Calu3 (cell line): ENCODE measurements at regions not wholly inside any gene's neighbourhood (a gene's known extent, or its start where the extent isn't known, plus 50 kb on each side); places are given as distances from the start of the nearest gene placed in this dataset.

Source experiments
- BruUV-seq: library from RNA; stranded (reverse); fragments of 400-500 nt; replicated peaks from 2 replicates; lab custom pipeline; 2021; lab: Mats Ljungman, UMichigan
- CTCF ChIA-PET: fragments of 300-600 bp; sonication (Branson Sonifier 250); formaldehyde crosslinking; loops from one replicate; lab custom pipeline; 2022; ENCODE audit warnings: antibody characterized with exemption; lab: Charles Lee
- DNase-seq: peaks from one replicate; pipeline ENCODE4 v3.0.0; 2022
- H3K27ac Mint-ChIP-seq: one replicate; pipeline ENCODE4 v1.8.0; 2022; ENCODE audit warnings: mixed read lengths; ENCODE audit not compliant: unreplicated experiment
- H3K27me3 Mint-ChIP-seq: one replicate; pipeline ENCODE4 v1.8.0; 2022; ENCODE audit warnings: mixed read lengths; ENCODE audit not compliant: unreplicated experiment
- H3K36me3 Mint-ChIP-seq: one replicate; pipeline ENCODE4 v1.8.0; 2022; ENCODE audit warnings: mild to moderate bottlenecking, moderate library complexity, mixed read lengths; ENCODE audit not compliant: insufficient read depth, unreplicated experiment
- H3K4me1 Mint-ChIP-seq: one replicate; pipeline ENCODE4 v1.8.0; 2022; ENCODE audit warnings: mild to moderate bottlenecking, low read depth, mixed read lengths; ENCODE audit not compliant: unreplicated experiment
- H3K4me3 Mint-ChIP-seq: one replicate; pipeline ENCODE4 v1.8.0; 2022; ENCODE audit warnings: mild to moderate bottlenecking, low read depth, moderate library complexity, mixed read lengths; ENCODE audit not compliant: unreplicated experiment
- H3K9me3 Mint-ChIP-seq: one replicate; pipeline ENCODE4 v1.8.0; 2022; ENCODE audit warnings: low read depth, mixed read lengths; ENCODE audit not compliant: unreplicated experiment
- intact Hi-C: fragments of 100-400 bp; cut with micrococcal nuclease; formaldehyde crosslinking; loops from one replicate; pipeline ENCODE4 v1.10.0; 2022; ENCODE audit not compliant: unreplicated experiment
- TF ChIP-seq, protein P1 (sequence below): fragments of 200-600 bp; IDR thresholded peaks from one replicate; pipeline ENCODE4 v1.8.0; 2022; ENCODE audit warnings: antibody characterized with exemption; ENCODE audit not compliant: unreplicated experiment

DNA sequence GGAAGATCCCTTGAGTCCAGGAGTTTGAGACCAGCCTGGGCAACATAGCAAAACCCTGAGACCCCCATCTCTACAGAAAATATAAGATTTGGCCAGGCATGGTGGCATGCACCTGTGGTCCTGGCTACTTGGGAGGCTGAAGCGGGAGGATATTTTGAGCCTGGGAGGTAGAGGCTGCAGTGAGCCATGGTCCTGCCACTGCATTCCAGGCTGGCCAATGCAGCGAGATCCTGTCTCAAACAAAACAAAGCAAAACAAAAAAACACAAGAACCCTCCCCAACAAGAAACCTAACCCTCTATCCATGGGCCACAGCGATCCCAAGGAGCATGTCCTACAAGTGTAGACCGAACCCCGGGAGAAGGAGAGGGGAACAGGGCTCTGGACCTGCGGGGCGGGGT lies 133.3 kb downstream of the MGAT5B start:
- Mint-ChIP-seq H3K36me3 (peaks cover 6% of the 10 kb centered on the region), H3K27me3 (peaks cover 33% of the 10 kb centered on the region), H3K4me1 (peaks cover 17% of the 10 kb centered on the region), H3K27ac (no peak overlapping the region), H3K4me3 (no peak overlapping the region), H3K9me3 (no peaks in the 10 kb centered on the region)
- intact Hi-C loops: no loop called here
- CTCF ChIA-PET: interaction anchor here (1.0 to 1.6 kb wide), 2 partner anchors 32 to 55 kb away, joined by 4 read pairs; no protein-coding TSS in a partner anchor
- no peak for DNase-seq
- TF ChIP-seq, protein P1, sequence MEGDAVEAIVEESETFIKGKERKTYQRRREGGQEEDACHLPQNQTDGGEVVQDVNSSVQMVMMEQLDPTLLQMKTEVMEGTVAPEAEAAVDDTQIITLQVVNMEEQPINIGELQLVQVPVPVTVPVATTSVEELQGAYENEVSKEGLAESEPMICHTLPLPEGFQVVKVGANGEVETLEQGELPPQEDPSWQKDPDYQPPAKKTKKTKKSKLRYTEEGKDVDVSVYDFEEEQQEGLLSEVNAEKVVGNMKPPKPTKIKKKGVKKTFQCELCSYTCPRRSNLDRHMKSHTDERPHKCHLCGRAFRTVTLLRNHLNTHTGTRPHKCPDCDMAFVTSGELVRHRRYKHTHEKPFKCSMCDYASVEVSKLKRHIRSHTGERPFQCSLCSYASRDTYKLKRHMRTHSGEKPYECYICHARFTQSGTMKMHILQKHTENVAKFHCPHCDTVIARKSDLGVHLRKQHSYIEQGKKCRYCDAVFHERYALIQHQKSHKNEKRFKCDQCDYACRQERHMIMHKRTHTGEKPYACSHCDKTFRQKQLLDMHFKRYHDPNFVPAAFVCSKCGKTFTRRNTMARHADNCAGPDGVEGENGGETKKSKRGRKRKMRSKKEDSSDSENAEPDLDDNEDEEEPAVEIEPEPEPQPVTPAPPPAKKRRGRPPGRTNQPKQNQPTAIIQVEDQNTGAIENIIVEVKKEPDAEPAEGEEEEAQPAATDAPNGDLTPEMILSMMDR: no peak
- BruUV-seq: no TSS peak

DNA sequence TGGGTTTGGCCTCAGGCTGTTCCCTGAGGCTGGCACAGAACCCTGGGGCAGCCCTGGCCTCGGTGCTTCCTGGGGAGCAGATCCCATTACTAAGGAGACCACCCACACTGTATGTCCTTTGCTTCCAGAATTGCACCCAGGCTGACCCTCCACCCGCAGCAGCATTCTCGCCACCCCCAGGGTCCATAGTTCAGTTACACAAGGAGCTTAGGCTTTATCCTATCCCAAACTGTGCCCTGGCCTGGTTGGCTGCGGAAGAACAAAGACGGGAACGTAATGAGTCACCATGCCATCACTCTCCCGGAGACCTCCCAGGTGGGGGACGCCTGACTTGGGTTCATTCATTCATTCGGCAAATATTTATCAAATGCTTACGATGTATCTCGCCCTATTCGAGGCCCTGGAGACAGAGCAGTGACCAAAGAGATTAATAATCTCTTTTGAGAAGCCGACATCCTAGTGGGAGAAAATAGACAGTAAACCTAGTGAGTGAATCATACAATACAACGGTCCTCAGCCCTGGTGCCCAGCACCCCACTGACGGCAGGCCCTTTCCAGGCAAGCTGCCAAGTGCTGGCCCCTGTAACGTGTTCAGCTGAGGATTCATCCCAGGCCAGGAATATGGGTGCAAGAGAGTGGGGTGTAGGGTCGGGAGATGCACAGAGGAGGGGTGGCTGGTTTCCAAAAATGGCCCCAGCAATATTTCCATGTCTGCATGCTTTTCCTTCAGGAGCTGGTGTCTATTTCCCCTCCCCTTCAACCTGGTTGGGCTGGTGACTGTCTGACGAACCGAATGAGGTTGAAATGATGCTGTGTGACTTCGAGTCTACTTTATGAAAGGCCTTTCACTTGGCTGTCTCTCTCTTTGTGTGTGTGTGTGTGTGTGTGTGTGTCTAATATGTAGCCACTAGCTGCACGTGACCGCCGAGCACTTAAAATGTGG lies 134.2 kb downstream of the MGAT5B start:
- Mint-ChIP-seq H3K9me3 (no peaks in the 10 kb centered on the region), H3K27me3 (peaks cover 33% of the 10 kb centered on the region), H3K27ac (peak overlapping the region; percentile 50), H3K4me1 (peaks cover 17% of the 10 kb centered on the region), H3K36me3 (peaks cover 6% of the 10 kb centered on the region), H3K4me3 (no peak overlapping the region)
- TF ChIP-seq, protein P1: no peak
- DNase-seq: peak; percentile 81
- intact Hi-C loops: no loop called here
- no TSS peak for BruUV-seq
- CTCF ChIA-PET: interaction anchor here (0.6 to 1.6 kb wide), 4 partner anchors 33 to 86 kb away, joined by 3 to 4 read pairs (median 4); no protein-coding TSS in a partner anchor

DNA sequence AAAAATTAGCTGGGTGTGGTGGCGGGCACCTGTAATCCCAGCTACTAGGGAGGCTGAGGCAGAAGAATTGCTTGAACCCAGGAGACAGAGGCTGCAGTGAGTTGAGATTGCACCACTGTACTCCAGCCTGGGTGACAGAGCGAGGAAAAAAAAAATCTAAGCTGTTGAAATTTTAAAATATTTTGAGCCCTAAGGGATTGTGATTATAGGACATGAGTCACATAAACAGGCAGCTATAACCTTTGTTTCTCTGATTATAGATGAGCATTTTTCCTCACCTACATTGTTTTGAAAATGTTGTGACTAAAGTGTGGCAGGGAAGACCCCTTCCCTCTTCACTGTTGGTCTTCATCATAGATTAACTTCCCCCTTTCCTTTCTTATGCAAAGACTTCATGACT lies 135.5 kb downstream of the MGAT5B start:
- Mint-ChIP-seq H3K9me3 (no peaks in the 10 kb centered on the region), H3K27me3 (peaks cover 33% of the 10 kb centered on the region), H3K36me3 (peaks cover 6% of the 10 kb centered on the region), H3K4me1 (peaks cover 17% of the 10 kb centered on the region), H3K27ac (no peak overlapping the region), H3K4me3 (no peak overlapping the region)
- DNase-seq: no peak
- CTCF ChIA-PET: no interaction called here
- TF ChIP-seq, protein P1: no peak
- BruUV-seq: no TSS peak
- intact Hi-C loops: no loop called here

DNA sequence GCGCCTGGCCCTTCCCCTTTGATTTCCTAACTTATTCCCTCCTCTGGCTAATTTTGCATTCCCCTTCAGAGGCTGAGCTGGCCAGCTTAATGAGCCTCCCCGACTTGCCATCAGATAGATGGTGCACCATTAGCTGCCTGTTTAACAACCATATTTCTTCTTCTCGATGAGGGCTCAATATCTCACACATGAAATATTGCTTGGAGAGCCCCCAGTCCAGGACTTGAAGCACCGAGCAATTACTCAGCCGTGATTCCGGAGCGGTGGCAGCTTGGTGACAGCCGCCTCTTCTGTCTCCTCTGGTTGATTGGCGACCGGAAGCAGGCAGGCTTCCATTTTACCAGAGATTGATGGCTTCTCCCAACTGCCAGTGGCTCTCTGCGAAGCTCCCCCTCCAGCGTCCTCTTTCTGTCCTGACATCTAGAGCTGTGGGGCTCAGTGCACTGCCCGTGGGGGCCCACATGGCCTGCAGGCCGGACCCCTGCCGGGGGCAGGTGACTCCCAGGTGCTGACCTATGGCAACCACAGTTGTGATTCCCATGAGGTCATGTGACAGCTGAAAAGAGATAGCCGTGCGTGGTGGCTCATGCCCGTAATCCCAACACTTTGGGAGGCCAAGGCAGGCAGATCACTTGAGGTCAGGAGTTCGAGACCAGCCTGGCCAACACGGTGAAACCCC lies 133.7 kb upstream of the SEC14L1 start:
- intact Hi-C loops: no loop called here
- Mint-ChIP-seq H3K27me3 (peaks cover 59% of the 10 kb centered on the region), H3K36me3 (peaks cover 3% of the 10 kb centered on the region), H3K4me1 (peaks cover 10% of the 10 kb centered on the region), H3K27ac (no peak overlapping the region), H3K4me3 (no peak overlapping the region), H3K9me3 (peaks cover 4% of the 10 kb centered on the region)
- no peak for DNase-seq
- CTCF ChIA-PET: interaction anchor here (0.6 to 1.6 kb wide), 2 partner anchors 43 to 151 kb away, joined by 3 to 4 read pairs; no protein-coding TSS in a partner anchor
- TF ChIP-seq, protein P1: no peak
- no TSS peak for BruUV-seq
